8988T (cell line): ENCODE measurements at regions not wholly inside any gene's neighbourhood (a gene's known extent, or its start where the extent isn't known, plus 50 kb on each side); places are given as distances from the start of the nearest gene placed in this dataset.

Source experiments
- DNase-seq: peaks from one replicate; pipeline ENCODE4 v3.0.0; 2011

- no peak for DNase-seq
Measured at GRCh38 chr10:24041834-24042233, 167.1 kb upstream of the KIAA1217 start.

DNA sequence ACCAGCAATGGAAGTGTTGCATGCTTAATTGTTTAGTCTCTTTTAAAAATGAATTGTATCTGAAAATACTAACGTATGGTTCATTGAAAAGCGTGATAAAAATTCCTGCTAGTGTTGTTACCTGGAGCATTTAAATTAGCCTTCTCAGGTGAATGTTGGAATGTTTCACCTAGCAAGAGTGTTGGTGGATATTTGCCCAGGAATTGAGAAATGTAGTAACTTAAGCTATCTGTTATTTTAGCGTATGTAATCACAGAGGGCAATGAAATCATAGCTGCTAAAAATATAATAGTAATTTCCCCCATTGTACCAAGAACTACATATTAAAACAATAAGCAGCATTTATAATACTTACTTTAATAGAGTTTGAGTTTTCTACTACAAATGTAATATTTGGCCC is 166.1 kb upstream of the KIAA1217 start:
- DNase-seq = no peak

GRCh38 chr10:24046060-24046459 is 162.9 kb upstream of the KIAA1217 start:
- no peak for DNase-seq

DNA sequence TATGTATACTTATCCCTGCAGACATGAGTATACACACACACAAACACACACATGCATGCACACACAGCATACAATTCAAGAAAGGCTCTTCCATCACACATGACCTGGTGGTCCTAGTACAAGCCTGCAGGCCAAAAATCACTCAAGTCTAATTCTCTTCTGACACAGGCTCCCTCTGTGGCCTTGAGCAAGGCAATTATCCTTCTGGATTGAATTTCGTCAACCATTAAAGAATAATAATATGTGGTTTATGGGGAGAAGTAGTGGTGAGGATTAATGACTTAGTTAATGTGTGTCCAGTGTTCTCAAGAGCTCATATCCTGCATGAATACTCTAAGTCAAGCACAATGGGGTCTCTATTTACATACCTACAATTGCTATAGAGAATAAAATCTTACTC is 161.8 kb upstream of the KIAA1217 start:
- DNase-seq = no peak

- DNase-seq = no peak
Measured at GRCh38 chr10:24054421-24054820, 154.5 kb upstream of the KIAA1217 start.

GRCh38 chr10:24080207-24080606 is 128.7 kb upstream of the KIAA1217 start:
- DNase-seq = no peak

DNA sequence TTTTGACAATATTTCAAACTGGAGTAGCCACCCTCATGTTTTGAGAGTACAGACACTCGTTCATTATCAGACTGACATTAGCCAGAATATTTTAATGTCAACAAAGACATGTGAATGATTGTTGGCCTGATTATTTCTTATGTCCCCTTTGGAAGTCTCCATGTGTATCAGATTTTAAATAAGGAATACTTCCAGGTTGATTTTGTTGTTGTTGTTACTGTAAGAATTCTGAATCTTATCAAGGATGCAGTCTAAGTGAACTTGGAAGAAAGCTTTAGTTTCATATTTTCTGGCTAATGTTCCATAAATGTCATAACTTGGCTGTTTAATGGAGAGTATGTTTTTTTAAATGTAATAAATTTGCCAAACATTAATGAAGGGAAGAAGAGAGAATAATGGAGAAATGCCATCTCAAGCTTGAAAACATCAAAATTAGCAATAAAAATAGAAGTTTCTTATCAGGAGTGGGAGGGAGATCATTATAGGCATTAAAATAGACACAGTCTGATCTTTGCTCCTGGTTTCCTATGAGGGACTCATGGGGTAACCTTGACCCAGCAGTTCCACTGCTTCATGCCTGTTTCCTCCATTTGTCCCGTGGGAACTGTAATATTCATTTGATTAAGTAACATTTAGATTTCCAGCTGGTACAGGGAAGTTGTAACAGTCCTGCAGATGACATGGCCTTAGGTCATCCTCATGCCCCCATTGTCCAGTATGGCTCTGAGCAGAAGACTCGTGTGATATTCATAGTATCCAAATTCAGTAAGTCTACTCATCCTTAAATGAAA is 122.4 kb upstream of the KIAA1217 start:
- no peak for DNase-seq

GRCh38 chr10:24091256-24091655 is 117.7 kb upstream of the KIAA1217 start:
- DNase-seq = no peak

DNA sequence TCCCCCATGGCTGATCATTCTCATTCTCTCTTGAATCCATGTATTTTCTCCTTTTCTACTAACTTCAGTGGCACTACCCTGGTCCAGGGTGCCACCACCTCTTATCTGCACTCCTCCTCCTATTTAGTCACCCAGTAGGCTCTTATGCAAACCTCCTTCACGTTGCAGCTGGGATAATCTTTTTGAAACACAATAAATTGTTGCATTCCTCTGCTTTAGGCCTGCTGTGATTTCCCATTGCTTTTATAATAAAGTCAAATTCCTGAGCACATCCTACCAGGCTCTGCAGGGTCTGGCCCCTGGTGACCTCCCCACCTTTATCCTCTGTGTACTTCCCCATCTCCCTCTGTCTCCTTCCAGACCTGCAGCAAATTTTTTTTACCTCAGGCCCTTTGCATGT is 112.7 kb upstream of the KIAA1217 start:
- DNase-seq = no peak

DNA sequence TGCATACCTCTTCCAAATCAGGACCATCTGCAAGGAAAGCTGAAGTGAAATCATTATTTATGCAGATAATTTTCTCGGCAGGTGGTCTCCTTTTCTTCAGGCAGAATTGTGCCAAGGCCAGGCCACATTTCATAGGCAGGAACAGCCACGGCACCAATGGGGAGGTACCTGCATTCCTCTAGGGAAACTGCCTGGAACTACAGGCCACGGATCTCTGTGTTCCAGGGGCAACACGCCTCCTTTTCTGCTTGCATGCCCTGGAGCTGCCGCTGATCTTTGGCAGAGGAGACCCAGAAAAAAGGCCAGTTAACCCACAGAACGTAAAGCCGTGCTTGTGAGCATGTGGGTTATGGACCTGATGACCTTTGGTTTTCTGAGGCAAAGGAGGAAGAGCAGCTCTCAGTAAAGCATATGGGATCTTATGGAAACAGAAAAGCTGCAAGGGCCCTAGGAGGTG is 111.2 kb upstream of the KIAA1217 start:
- no peak for DNase-seq

- DNase-seq = no peak
Measured at GRCh38 chr10:24104895-24105294, 104.0 kb upstream of the KIAA1217 start.

DNA sequence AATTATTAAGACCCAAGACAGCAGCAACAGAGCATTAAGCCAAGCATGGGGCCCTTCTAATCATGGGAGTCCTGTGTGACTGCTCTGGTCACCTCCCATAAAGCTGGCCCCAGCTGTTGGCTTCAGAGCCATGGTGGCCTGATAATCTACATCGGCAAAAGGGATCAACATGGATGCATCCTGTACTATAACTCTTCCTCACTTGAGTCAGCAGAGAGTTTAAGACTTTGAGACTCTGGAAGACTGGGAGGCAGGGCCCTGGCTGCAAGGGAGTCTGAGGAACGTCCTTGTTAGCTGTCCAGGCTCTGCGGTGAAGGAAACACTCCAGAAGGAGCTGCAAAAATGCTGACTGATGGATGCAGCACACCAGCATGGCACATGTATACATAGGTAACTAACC is 95.0 kb upstream of the KIAA1217 start:
- DNase-seq = no peak

GRCh38 chr10:24114556-24114955 is 94.4 kb upstream of the KIAA1217 start:
- no peak for DNase-seq

DNA sequence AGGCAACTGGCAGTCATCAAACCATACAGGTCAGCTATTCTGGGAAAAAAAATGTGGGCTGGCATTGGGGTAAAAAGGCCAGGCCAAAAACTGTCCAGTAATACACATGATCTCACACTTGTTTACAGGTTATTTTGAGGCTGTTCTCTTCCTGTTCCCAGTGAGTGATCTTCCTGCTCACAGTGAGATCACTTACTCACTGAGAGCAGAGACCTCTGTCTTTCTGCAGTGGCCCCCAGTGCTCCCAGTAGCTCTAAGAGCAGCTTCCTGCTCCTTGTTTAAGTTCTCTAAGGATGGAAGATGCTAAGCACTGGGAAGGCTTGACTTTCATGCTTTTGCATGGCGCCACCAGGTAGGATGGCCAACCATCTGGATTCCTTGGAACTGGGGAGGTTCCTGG is 93.5 kb upstream of the KIAA1217 start:
- DNase-seq = no peak

GRCh38 chr10:24118246-24118645 is 90.7 kb upstream of the KIAA1217 start:
- DNase-seq = no peak

DNA sequence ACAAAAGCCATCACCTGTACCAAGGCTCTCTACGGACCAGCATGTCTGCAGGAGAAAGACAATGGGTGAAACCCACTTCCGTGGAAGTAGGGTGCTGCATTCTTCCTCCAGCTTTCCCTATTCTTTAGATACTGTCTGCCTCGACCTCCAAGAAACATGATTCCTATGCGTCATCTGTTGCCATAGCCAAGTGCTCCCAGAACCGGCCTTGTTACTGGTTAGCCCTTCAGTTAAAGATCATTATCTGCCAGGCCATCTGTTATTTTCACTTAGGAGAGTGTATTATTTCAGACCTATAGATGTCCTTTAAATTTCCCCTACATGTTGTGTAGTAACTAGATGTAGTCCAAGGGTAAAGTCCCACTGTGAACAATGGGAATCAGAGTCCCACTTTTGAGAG is 89.0 kb upstream of the KIAA1217 start:
- no peak for DNase-seq

GRCh38 chr10:24120646-24121045 is 88.3 kb upstream of the KIAA1217 start:
- DNase-seq = no peak

DNA sequence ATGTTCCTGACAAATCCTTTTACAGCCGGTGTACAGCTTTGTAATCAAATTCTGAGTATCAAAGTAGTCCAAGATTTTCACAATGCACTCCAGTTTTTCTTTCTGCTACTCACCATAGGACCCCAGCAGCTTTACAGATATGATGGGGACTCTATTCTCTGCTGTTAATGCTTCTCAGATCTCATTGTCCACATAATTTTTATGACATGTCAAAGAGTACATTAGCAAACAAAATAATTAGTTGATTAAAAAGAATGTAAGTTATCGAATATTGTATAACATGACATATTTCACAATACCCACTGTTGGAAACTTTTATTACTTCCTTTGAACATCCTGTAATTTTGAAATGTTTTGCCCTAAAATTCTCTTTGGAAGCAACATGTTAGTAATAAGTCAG is 81.4 kb upstream of the KIAA1217 start:
- no peak for DNase-seq

- no peak for DNase-seq
Measured at GRCh38 chr10:24128066-24128730, 80.7 kb upstream of the KIAA1217 start.

DNA sequence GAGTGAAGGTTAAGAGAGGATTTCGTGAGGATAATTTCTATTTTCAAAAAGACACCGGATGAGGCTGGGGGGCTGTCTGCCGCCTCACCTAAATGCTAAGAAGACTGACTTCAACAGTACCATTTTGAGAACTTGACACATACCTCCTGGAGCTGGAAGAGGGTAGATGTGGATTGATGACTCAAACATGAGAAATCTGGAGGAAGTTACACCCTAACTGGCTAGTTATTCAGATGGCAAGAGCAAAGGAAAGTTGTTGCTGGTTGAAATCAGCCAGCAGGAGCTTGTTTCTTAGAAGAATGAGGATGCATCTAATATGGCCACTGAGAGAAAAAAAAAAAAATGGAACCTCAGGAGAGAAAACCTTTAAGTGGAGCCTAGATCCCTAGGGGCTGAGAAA is 76.2 kb upstream of the KIAA1217 start:
- no peak for DNase-seq

DNA sequence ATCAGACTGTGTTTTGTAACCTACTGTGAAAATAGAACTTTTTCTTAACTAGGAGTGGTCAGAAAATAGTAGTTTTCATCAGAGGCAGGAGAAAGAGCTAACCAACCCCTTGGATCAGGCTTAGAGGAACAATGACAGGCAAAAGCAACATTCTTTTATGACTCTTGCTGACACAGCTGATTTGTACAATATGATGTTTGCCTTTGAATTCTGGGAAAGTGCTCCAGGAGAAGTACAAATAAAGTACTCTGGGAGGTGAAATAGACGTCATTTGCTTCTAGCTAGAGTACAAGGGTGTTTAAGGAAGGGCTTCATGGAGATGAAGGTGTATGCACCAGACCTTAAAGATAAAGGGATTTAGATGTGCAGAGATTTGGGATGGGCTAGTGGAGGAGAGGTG is 75.1 kb upstream of the KIAA1217 start:
- no peak for DNase-seq

DNA sequence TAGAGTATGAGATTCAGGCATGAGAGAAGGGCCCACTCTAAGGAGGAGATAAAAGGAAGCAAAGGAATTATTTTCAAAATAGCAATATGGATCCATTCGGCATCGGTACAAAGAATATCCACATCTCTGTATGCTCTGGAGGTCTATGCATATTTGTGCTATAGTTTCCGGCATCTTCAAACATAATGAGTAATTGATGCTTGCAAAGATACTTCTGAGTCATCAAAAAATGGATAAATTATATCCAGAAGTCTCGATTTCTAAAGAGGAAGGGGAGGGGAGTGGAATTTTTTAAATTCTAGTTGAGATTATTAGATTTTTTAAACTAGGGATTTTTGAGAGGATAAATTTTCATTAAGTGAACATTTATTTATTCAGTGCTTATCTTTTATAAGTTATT is 72.9 kb upstream of the KIAA1217 start:
- no peak for DNase-seq

DNA sequence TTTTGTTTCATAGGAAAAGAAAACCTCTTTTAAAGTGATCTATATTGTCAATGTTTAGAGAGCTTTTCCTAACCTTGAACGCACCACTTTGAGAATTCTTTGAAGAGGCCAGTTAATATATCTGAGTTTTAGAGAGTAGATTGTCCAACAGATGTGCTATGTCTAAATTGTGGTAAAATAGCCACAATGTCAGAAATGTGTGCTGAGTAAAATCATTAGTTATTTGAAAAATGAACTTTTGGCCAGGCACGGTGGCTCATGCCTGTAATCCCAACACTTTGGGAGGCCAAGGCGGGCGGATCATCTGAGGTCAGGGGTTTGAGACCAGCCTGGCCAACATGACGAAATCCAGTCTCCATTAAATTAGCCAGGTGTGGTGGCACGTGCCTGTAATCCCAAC is 61.6 kb upstream of the KIAA1217 start:
- no peak for DNase-seq

- no peak for DNase-seq
Measured at GRCh38 chr10:24149640-24150039, 59.3 kb upstream of the KIAA1217 start.

DNA sequence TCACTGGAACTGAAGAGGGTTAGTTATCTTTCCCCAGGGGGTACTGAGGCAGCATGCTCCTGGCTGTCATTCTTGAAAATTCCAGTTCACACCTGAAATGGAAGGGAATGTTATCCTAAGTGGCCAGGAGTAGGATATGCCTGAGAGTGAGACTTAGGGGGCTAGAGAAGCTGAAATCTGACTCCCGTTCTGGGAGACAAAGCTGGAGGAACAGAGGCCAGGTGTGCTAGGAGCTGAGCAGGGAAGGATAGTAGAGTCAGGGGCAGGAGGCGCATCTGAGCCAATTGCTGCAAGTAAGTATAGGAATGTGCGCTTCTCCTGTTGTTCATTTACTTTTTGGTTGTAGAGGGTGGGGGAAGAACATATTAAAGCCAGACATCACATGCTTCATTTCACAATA is 58.1 kb upstream of the KIAA1217 start:
- DNase-seq = no peak
